GM10266 (cell line): ENCODE measurements at regions not wholly inside any gene's neighbourhood (a gene's known extent, or its start where the extent isn't known, plus 50 kb on each side); places are given as distances from the start of the nearest gene placed in this dataset.

ENCODE experiments used
- DNase-seq: peaks from one replicate; pipeline ENCODE4 v3.0.0; 2012; ENCODE audit errors: extremely low spot score
- CTCF ChIP-seq: IDR thresholded peaks from 2 replicates; pipeline ENCODE4 v1.5.1; 2012; ENCODE audit warnings: mild to moderate bottlenecking, low read depth; ENCODE audit not compliant: control insufficient read depth, insufficient read depth; ENCODE audit errors: missing control alignments

GRCh38 chr20:21788082-21788481 is 82.6 kb downstream of the PAX1 start:
- no peak for DNase-seq
- no peak for TF ChIP-seq CTCF

- no peak for DNase-seq
- no peak for TF ChIP-seq CTCF
Observed at GRCh38 chr20:21781446-21782075, 76.1 kb downstream of the PAX1 start.

DNA sequence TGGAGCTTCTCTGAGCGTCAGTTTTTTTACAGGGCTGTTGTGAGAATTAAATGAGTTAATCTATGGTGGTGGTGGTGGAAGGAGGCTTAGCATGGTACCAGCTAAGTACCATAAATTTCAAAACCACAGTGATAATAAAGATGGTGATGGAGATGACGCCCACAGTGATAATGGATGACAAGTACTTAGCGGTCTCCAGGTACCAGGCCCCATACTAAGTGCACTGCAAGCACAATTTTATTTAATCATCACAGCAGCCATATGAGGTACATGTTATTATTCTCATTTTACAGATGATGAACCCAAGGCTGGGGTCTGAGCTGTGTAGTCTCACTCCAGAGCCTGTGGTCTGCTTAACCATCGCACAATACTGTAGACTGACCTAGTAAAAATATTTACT is 75.1 kb downstream of the PAX1 start:
- no peak for TF ChIP-seq CTCF
- DNase-seq = no peak
